ENCODE measurements at regions not wholly inside any gene's neighbourhood (a gene's known extent, or its start where the extent isn't known, plus 50 kb on each side); places are given as distances from the start of the nearest gene placed in this dataset.
"Not testable (repeated sequence)": the region's sequence is repeated elsewhere in the genome, so short reads cannot be mapped to it uniquely, and the experiment has no call there.

GRCh38 chr5:23136958-23137357 lies 283.8 kb upstream of the CDH12 start:
- no peaks in the 10 kb centered on the region for H3K4me1 ChIP-seq
- no peak overlapping the region for H3K4me3 ChIP-seq
- DNase-seq (no peak), ATAC-seq (no peak)
- TF ChIP-seq CTCF (IDR thresholded peaks at IDR 0.05) = no peak
- no peak overlapping the region for H3K27ac ChIP-seq
- H3K9me3 ChIP-seq = no peaks in the 10 kb centered on the region
- H3K27me3 ChIP-seq = no peaks in the 10 kb centered on the region
- intact Hi-C loops (cut with DNase I) = no loop called here
- H3K36me3 ChIP-seq = no peaks in the 10 kb centered on the region

DNA sequence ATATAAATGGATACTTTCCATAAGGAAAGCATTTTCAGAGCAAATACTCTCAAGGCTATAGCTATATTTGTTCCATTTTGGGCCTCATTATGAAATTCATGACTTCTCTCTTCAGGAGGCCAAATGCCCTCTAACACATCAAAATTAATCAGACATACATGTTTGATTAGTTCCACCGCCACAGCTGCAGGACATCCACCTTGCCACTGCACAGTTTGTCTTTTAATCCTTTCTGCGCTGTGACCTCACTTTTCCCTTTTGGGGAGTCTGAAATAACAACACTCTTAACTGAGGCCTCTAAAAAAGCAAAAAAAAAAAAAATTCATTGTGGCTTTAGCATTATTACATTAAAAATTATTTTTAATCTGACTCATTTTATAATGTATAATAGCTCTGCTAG lies 279.1 kb upstream of the CDH12 start:
- TF ChIP-seq CTCF (IDR thresholded peaks at IDR 0.05) = no peak
- Histone ChIP-seq H3K9me3 (no peaks in the 10 kb centered on the region), H3K4me3 (no peak overlapping the region), H3K27me3 (no peaks in the 10 kb centered on the region), H3K4me1 (no peaks in the 10 kb centered on the region), H3K27ac (no peak overlapping the region), H3K36me3 (no peaks in the 10 kb centered on the region)
- intact Hi-C loops (cut with DNase I) = no loop called here
- no peak for ATAC-seq
- DNase-seq = no peak

- TF ChIP-seq CTCF (IDR thresholded peaks at IDR 0.05) = no peak
- Histone ChIP-seq H3K27ac (no peak overlapping the region), H3K4me3 (no peak overlapping the region), H3K9me3 (no peaks in the 10 kb centered on the region), H3K4me1 (no peaks in the 10 kb centered on the region), H3K36me3 (no peaks in the 10 kb centered on the region), H3K27me3 (no peaks in the 10 kb centered on the region)
- DNase-seq (no peak), ATAC-seq (no peak)
- intact Hi-C loops (cut with DNase I) = no loop called here
Measured at GRCh38 chr5:23112237-23112636, 259.1 kb upstream of the CDH12 start.

DNA sequence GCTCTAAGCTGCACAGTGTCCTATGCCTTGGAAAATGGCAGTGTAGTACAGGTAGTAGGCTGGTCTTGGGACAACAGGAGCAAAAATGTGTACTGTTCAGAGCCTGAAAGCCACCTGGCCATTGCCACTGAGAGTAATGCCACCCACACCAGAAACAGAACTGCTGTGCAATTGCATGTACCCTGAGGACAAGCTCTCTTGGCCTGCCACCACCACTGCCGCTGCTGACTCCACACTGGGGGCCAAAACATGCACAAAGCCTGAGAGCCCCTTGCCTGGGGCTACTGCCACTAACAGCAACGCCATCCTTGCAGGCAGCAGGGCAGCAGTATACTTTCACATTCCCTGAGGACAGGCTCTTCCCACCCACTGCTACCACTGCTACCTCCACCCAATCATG lies 251.9 kb upstream of the CDH12 start:
- DNase-seq (no peak), ATAC-seq (peak; percentile 9)
- no peak for TF ChIP-seq CTCF (IDR thresholded peaks at IDR 0.05)
- H3K4me3 ChIP-seq = no peak overlapping the region
- intact Hi-C loops (cut with DNase I) = no loop called here
- H3K27me3 ChIP-seq = no peaks in the 10 kb centered on the region
- H3K9me3 ChIP-seq = no peaks in the 10 kb centered on the region
- H3K27ac ChIP-seq = no peak overlapping the region
- H3K4me1 ChIP-seq = no peaks in the 10 kb centered on the region
- H3K36me3 ChIP-seq = no peaks in the 10 kb centered on the region

DNA sequence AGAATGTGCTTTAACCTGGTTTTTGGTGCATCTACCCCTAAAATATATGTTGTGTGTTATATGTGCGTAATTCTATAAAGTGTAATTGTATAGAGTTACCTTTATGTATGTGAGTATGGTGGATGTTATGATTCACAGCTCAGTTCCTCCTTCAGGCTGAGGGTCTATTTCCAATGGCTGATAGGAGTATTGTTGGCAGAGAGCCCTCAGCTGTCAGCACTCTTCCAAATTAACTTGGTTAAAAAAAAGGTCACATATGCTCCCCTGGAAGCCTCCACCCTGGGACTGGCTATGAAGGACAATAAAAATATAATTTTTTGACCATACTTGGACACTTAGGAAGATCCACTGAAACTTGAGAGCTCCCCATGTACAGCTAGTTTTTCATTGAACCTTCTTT lies 250.4 kb upstream of the CDH12 start:
- no peak for ATAC-seq
- Histone ChIP-seq H3K36me3 (no peaks in the 10 kb centered on the region), H3K27ac (no peak overlapping the region), H3K9me3 (no peaks in the 10 kb centered on the region), H3K27me3 (no peaks in the 10 kb centered on the region), H3K4me1 (no peaks in the 10 kb centered on the region), H3K4me3 (no peak overlapping the region)
- TF ChIP-seq CTCF (IDR thresholded peaks at IDR 0.05) = no peak
- intact Hi-C loops (cut with DNase I) = no loop called here
- no peak for DNase-seq

DNA sequence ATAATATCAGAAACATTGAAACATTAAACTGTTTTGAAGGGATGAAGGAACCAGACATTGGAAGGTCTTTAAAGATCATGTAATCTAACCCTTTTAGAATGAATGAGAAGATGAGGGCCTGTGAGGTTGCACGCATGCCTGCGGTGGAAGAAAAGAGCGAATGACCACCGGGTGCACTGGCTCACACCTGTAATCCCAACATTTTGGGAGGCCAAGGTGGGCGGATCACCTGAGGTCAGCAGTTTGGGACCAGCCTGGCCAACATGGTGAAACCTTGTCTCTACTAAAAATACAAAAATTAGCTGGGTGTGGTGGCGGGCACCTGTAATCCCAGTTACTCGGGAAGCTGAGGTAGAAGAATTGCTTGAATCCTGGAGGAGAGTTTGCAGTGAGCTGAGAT lies 242.3 kb upstream of the CDH12 start:
- not testable (repeated sequence) for H3K4me3 ChIP-seq

More for the DNA sequence above, 242.3 kb upstream of the CDH12 start:
- H3K27ac ChIP-seq; H3K27me3 ChIP-seq; H3K9me3 ChIP-seq; H3K4me1 ChIP-seq; intact Hi-C loops (cut with DNase I); ATAC-seq; DNase-seq; H3K36me3 ChIP-seq: not testable (repeated sequence)
